ENCODE measurements at regions not wholly inside any gene's neighbourhood (a gene's known extent, or its start where the extent isn't known, plus 50 kb on each side); places are given as distances from the start of the nearest gene placed in this dataset.

DNA sequence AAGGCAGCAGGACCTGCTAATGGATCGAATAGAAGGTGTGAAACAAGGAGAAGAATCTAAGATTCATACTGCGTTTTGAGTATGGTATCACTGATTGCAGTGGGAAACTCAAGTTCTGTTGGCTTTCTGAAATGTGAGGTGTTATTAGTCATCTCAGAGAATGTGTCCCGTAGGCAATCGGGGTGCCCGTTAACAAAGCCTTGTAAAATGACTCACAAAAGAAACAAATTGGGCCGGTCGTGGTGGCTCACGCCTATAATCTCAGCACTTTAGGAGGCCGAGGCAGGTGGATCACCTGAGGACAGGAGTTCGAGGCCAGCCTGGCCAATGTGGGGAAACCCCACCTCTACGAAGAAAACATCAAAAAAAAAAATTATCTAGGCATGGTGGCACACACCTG is 118.2 kb upstream of the C7orf33 start:
- Mint-ChIP-seq H3K4me3 (ENCODE audit: unreplicated experiment) (no peak overlapping the region), H3K27ac (ENCODE audit: unreplicated experiment) (no peak overlapping the region), H3K36me3 (ENCODE audit: unreplicated experiment) (no peaks in the 10 kb centered on the region), H3K4me1 (ENCODE audit: unreplicated experiment) (no peaks in the 10 kb centered on the region), H3K27me3 (ENCODE audit: unreplicated experiment) (no peaks in the 10 kb centered on the region), H3K9me3 (ENCODE audit: unreplicated experiment) (no peaks in the 10 kb centered on the region)
- DNase-seq (ENCODE audit: extremely low spot score, unreplicated experiment) = no peak
- TF ChIP-seq, protein P1, sequence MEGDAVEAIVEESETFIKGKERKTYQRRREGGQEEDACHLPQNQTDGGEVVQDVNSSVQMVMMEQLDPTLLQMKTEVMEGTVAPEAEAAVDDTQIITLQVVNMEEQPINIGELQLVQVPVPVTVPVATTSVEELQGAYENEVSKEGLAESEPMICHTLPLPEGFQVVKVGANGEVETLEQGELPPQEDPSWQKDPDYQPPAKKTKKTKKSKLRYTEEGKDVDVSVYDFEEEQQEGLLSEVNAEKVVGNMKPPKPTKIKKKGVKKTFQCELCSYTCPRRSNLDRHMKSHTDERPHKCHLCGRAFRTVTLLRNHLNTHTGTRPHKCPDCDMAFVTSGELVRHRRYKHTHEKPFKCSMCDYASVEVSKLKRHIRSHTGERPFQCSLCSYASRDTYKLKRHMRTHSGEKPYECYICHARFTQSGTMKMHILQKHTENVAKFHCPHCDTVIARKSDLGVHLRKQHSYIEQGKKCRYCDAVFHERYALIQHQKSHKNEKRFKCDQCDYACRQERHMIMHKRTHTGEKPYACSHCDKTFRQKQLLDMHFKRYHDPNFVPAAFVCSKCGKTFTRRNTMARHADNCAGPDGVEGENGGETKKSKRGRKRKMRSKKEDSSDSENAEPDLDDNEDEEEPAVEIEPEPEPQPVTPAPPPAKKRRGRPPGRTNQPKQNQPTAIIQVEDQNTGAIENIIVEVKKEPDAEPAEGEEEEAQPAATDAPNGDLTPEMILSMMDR (IDR thresholded peaks at IDR 0.05) = no peak

DNA sequence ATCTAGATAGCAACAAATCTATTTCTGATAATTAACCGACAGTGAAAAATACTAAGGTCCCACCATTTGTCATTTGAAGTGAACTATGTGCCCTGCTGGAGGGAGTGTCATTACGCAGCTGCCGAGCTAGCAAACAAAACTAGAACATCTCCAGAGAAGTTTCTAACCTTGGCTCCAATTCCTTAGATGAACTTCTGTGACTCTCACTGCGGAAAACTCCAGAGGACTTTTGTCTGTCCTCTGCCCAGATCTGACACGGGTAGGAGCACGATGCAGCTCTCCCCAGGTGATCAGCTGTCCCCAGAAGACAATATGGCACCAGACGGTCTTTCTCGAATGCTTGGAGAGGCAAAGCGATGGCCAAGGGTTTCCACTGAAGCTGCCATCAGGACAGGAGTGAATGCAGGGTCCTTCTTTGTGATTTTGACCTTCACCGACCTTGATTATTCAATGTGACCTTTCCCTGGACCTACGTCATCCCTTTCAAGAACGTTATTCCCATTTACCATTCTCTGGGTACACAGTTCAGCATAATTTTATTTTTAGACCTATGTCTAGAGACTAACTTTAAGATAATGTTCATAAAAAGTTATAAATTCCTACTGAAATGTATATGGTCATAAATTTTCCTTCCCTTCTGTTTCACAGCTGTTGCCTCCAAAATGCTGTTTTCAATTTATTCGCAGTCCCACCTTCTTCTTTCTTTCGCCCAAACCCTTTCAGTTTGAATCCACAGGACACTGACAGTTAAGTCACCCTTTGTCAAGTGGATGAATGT is 116.7 kb upstream of the C7orf33 start:
- Mint-ChIP-seq H3K9me3 (ENCODE audit: unreplicated experiment) (no peaks in the 10 kb centered on the region), H3K27ac (ENCODE audit: unreplicated experiment) (no peak overlapping the region), H3K4me1 (ENCODE audit: unreplicated experiment) (no peaks in the 10 kb centered on the region), H3K27me3 (ENCODE audit: unreplicated experiment) (no peaks in the 10 kb centered on the region), H3K36me3 (ENCODE audit: unreplicated experiment) (no peaks in the 10 kb centered on the region), H3K4me3 (ENCODE audit: unreplicated experiment) (no peak overlapping the region)
- TF ChIP-seq, protein P1 (IDR thresholded peaks at IDR 0.05) = no peak
- no peak for DNase-seq (ENCODE audit: extremely low spot score, unreplicated experiment)

DNA sequence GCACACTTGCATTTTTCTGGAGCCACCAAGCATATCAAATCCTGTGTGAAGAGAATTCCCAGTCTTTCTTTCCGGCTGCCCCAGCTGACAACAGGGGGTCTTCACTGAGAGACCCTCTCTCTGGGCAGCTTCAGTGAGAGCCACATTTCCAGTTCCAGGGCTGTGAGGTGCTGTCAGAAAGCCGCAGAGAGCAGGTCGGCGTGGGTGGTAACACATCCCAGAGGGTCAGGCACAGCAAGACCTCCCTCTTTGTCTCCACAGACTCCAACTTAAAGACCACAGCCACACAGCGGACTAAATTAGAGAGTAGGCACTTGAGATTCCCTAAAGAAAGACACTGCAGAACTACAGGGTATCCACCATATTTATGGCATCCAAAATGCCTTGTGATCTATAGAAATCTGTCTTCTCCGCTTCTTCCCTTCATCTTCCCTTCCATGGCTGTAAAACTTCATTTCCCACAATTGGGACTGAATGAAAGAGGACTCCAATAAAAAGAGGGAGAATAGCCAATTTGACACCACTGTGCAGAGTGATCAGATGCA is 116.0 kb upstream of the C7orf33 start:
- TF ChIP-seq, protein P1 (IDR thresholded peaks at IDR 0.05) = no peak
- DNase-seq (ENCODE audit: extremely low spot score, unreplicated experiment) = no peak
- Mint-ChIP-seq H3K36me3 (ENCODE audit: unreplicated experiment) (no peaks in the 10 kb centered on the region), H3K27me3 (ENCODE audit: unreplicated experiment) (peaks cover 2% of the 10 kb centered on the region), H3K27ac (ENCODE audit: unreplicated experiment) (no peak overlapping the region), H3K4me1 (ENCODE audit: unreplicated experiment) (no peaks in the 10 kb centered on the region), H3K9me3 (ENCODE audit: unreplicated experiment) (no peaks in the 10 kb centered on the region), H3K4me3 (ENCODE audit: unreplicated experiment) (no peak overlapping the region)

DNA sequence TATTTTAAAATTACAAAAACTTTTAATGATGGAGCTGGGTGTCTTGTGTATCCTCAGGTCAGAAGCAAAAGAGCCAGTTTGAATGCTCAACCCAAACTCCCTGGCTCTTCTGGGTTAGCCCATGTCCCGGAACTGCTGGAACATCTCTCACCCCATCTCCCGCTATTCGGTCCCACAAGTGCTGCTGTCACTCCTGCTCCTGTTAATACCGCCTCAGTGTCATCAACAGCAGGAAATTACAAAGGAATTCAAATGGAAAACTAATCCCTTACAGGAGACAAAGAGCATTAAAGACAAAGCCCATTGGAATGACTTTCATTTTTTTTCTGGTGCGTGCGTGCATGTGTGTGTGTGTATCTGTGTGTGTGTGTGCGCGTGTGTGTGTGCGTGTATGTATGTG is 112.0 kb upstream of the C7orf33 start:
- TF ChIP-seq, protein P1 (IDR thresholded peaks at IDR 0.05) = no peak
- H3K4me3 Mint-ChIP-seq (ENCODE audit: unreplicated experiment) = no peak overlapping the region
- no peaks in the 10 kb centered on the region for H3K36me3 Mint-ChIP-seq (ENCODE audit: unreplicated experiment)
- DNase-seq (ENCODE audit: extremely low spot score, unreplicated experiment) = no peak
- H3K4me1 Mint-ChIP-seq (ENCODE audit: unreplicated experiment) = peaks cover 3% of the 10 kb centered on the region
- peaks cover 8% of the 10 kb centered on the region for H3K27me3 Mint-ChIP-seq (ENCODE audit: unreplicated experiment)
- H3K9me3 Mint-ChIP-seq (ENCODE audit: unreplicated experiment) = no peaks in the 10 kb centered on the region
- no peak overlapping the region for H3K27ac Mint-ChIP-seq (ENCODE audit: unreplicated experiment)

DNA sequence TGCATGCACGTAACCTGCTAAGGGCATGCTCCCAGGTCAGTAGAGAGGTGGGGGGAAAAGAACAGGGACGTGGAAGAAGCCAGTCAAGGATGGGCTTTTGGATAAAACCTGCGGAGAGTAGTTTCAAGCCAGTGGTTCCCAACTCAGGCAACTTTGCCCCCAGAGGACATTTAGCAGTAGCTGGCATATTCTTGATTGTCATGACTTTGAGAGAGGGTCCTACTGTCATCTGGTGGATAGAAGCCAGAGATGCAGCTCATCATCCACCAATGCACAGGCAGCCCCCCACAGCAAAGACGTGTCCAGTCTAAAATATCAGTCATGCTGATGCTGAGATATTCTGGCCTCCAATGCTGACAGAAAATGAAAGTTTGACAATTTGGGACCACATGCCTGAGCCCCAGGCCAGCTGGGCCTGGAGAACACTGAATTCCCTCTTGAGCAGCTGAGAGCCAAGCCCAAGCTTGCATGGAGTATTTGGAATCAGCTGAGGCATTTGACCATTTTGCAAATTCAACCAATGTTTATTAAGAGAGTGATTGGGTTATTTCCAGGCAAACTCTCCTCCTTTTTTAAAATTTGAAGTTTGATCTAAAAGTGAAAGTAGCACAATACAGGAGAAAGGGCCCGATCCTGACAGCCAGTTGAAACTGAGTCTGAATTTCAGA is 110.0 kb upstream of the C7orf33 start:
- TF ChIP-seq, protein P1 (IDR thresholded peaks at IDR 0.05) = no peak
- DNase-seq (ENCODE audit: extremely low spot score, unreplicated experiment) = no peak
- Mint-ChIP-seq H3K27me3 (ENCODE audit: unreplicated experiment) (peaks cover 12% of the 10 kb centered on the region), H3K4me1 (ENCODE audit: unreplicated experiment) (peaks cover 3% of the 10 kb centered on the region), H3K9me3 (ENCODE audit: unreplicated experiment) (no peaks in the 10 kb centered on the region), H3K36me3 (ENCODE audit: unreplicated experiment) (no peaks in the 10 kb centered on the region), H3K4me3 (ENCODE audit: unreplicated experiment) (no peak overlapping the region), H3K27ac (ENCODE audit: unreplicated experiment) (no peak overlapping the region)
